Peyer's patch (tissue), 4 donors: ENCODE measurements at regions not wholly inside any gene's neighbourhood (a gene's known extent, or its start where the extent isn't known, plus 50 kb on each side); places are given as distances from the start of the nearest gene placed in this dataset.

Experiments used
- POLR2A ChIP-seq, 2 donors: fragments of 450-650 bp; IDR thresholded peaks; one replicate each; pipeline ENCODE4 v1.5.1; 2017; ENCODE audit warnings: antibody characterized with exemption in 2 of 2, mild to moderate bottlenecking in 2 of 2, moderate library complexity in 2 of 2
- TF ChIP-seq, protein P1 (sequence below), 6 experiments: fragments of 450-650 bp in 4 of 6; fragments of 200-600 bp in 2 of 6; sonication (generic) in 1 of 6; IDR thresholded peaks; one replicate each; pipeline ENCODE4 v1.5.1; 2017 to 2019; ENCODE audit warnings: antibody characterized with exemption in 6 of 6, mild to moderate bottlenecking in 3 of 6, moderate library complexity in 1 of 6

DNA sequence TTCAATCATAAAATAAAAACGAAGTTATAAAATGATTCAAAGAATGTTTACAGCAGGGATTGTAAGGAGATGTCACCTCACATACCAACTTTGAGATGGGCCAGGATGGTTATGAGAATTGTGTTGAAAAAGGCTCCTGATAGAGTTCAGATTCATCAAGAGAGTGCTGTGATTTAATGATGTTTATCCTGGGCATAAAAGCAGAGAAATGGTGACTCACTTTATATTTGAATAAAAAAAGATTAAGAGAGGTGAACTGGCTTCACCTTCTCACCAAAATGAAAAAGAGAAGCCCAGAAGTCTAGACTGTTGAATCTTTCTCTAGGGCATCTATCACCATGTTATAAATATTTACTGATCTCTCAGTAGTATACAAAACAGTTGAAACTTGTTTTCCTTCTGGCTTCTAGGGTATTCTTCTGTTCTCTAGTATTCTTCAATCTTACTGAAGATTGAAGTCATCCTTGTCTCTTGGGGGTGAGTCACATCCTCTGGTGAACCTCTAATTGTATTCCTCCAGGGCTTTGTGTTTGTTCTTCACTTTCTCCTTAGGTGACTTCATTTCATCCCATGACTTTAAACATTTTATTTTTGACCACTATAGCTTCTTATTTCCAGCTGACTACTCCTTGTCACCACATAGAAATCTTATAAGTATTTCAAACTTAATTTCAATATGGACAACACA is 1237.3 kb upstream of the C9orf72 start:
- TF ChIP-seq, protein P1, sequence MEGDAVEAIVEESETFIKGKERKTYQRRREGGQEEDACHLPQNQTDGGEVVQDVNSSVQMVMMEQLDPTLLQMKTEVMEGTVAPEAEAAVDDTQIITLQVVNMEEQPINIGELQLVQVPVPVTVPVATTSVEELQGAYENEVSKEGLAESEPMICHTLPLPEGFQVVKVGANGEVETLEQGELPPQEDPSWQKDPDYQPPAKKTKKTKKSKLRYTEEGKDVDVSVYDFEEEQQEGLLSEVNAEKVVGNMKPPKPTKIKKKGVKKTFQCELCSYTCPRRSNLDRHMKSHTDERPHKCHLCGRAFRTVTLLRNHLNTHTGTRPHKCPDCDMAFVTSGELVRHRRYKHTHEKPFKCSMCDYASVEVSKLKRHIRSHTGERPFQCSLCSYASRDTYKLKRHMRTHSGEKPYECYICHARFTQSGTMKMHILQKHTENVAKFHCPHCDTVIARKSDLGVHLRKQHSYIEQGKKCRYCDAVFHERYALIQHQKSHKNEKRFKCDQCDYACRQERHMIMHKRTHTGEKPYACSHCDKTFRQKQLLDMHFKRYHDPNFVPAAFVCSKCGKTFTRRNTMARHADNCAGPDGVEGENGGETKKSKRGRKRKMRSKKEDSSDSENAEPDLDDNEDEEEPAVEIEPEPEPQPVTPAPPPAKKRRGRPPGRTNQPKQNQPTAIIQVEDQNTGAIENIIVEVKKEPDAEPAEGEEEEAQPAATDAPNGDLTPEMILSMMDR (IDR thresholded peaks at IDR 0.05) = no peak
- no peak for TF ChIP-seq POLR2A (IDR thresholded peaks at IDR 0.05)
